Endothelial cell of umbilical vein (primary cell): ENCODE measurements at regions not wholly inside any gene's neighbourhood (a gene's known extent, or its start where the extent isn't known, plus 50 kb on each side); places are given as distances from the start of the nearest gene placed in this dataset.

Source experiments
- BruUV-seq: library from RNA; stranded (reverse); fragments of 400-500 nt; replicated peaks from 2 replicates; lab custom pipeline; 2021; lab: Mats Ljungman, UMichigan
- CTCF ChIA-PET: fragments of 300-600, 350-600 bp; sonication (Branson Sonifier 250); formaldehyde crosslinking; loops from one replicate; lab custom pipeline; 2021; ENCODE audit warnings: antibody characterized with exemption, inconsistent platforms; lab: Charles Lee
- POLR2A ChIA-PET: fragments of 300-600, 350-600 bp; sonication (Branson Sonifier 250); formaldehyde crosslinking; loops from one replicate; lab custom pipeline; 2021; ENCODE audit warnings: antibody characterized with exemption, inconsistent platforms; lab: Charles Lee
- DNase-seq: peaks from one replicate; pipeline ENCODE4 v3.0.0-alpha.2; 2011; ENCODE audit warnings: low read depth, low spot score
- FAIRE-seq: peaks from 2 replicates; lab custom pipeline; 2011; peaks lifted over from hg19 to GRCh38; lab: Jason Lieb, UNC
- H2AFZ ChIP-seq: 2 replicates; pipeline ENCODE4 v1.6.0; 2012; ENCODE audit warnings: low read depth, low read length, control low read depth, inconsistent platforms
- H3K27ac ChIP-seq: 2 replicates; pipeline ENCODE4 v1.5.1; 2011; ENCODE audit warnings: low read depth, mild to moderate bottlenecking, control low read depth, low read length, moderate library complexity; ENCODE audit not compliant: insufficient read depth
- H3K27me3 ChIP-seq, 2 experiments: 2 replicates each; pipeline versions ENCODE4 v1.6.0 to v1.6.1; 2011; ENCODE audit warnings: low read length in 2 of 2, mixed read lengths in 1 of 2; ENCODE audit not compliant: control insufficient read depth in 2 of 2, insufficient read depth in 2 of 2
- H3K36me3 ChIP-seq, 2 experiments: 2 replicates in 1 of 2; 3 replicates in 1 of 2; pipeline ENCODE4 v1.5.1; 2011; ENCODE audit warnings: low read length in 2 of 2, mild to moderate bottlenecking in 1 of 2, moderate library complexity in 1 of 2; ENCODE audit not compliant: control insufficient read depth in 2 of 2, insufficient read depth in 2 of 2; ENCODE audit errors: extremely low read depth in 1 of 2
- H3K4me1 ChIP-seq: 3 replicates; pipeline ENCODE4 v1.5.1; 2011; ENCODE audit warnings: mild to moderate bottlenecking, low read length; ENCODE audit not compliant: control insufficient read depth, insufficient read depth; ENCODE audit errors: extremely low read depth
- H3K4me2 ChIP-seq: 2 replicates; pipeline ENCODE4 v1.6.1; 2011; ENCODE audit warnings: low read length, control low read depth, mixed read lengths; ENCODE audit not compliant: insufficient read depth
- H3K4me3 ChIP-seq, 3 experiments: fragments of 200-600 bp in 1 of 3; sonication (generic), shearing (Covaris generic) in 1 of 3; replicated peaks in 1 of 3; 2 replicates each; pipeline ENCODE4 v1.5.1; 2011 to 2016; ENCODE audit warnings: control low read depth in 3 of 3, low read length in 3 of 3, mild to moderate bottlenecking in 2 of 3, inconsistent platforms in 1 of 3, low read depth in 1 of 3, moderate library complexity in 1 of 3; ENCODE audit not compliant: insufficient read depth in 1 of 3
- H3K79me2 ChIP-seq: 2 replicates; pipeline ENCODE4 v1.6.0; 2012; ENCODE audit warnings: low read length, inconsistent platforms; ENCODE audit not compliant: control insufficient read depth, insufficient read depth
- H3K9ac ChIP-seq: replicated peaks from 2 replicates; pipeline ENCODE3; 2011; ENCODE audit warnings: low read length, control low read depth; ENCODE audit not compliant: insufficient read depth; ENCODE audit errors: extremely low read depth
- H3K9me1 ChIP-seq: replicated peaks from 3 replicates; pipeline ENCODE4 v1.6.0; 2011; ENCODE audit warnings: mild to moderate bottlenecking, low read length; ENCODE audit not compliant: control insufficient read depth, insufficient read depth; ENCODE audit errors: extremely low read depth
- H3K9me3 ChIP-seq: replicated peaks from 2 replicates; pipeline ENCODE4 v1.5.1; 2012; ENCODE audit warnings: low read length, inconsistent platforms; ENCODE audit not compliant: control insufficient read depth, insufficient read depth
- H4K20me1 ChIP-seq: replicated peaks from 2 replicates; pipeline ENCODE3; 2011; ENCODE audit warnings: mild to moderate bottlenecking, low read length; ENCODE audit not compliant: control insufficient read depth, insufficient read depth; ENCODE audit errors: extremely low read depth
- CTCF ChIP-seq, 2 donors: IDR thresholded peaks; 1 replicate in 1 of 2; 2 replicates in 1 of 2; pipeline ENCODE4 v1.5.1; 2011; ENCODE audit warnings: low read length in 2 of 2, mild to moderate bottlenecking in 2 of 2, moderate library complexity in 2 of 2, control low read depth in 1 of 2, inconsistent platforms in 1 of 2, low read depth in 1 of 2; ENCODE audit not compliant: insufficient read depth in 1 of 2; ENCODE audit errors: extremely low read depth in 1 of 2
- EZH2 ChIP-seq: IDR thresholded peaks from 2 replicates; pipeline ENCODE4 v1.6.1; 2012; ENCODE audit warnings: borderline replicate concordance, low read depth, mild to moderate bottlenecking, moderate library complexity, low read length, inconsistent platforms; ENCODE audit not compliant: severe bottlenecking
- FOS ChIP-seq: IDR thresholded peaks from 2 replicates; pipeline ENCODE4 v1.6.1; 2011; ENCODE audit warnings: mild to moderate bottlenecking, low read length, moderate library complexity, borderline replicate concordance; ENCODE audit not compliant: insufficient read depth
- GATA2 ChIP-seq: IDR thresholded peaks from 2 replicates; pipeline ENCODE4 v1.7.0; 2011; ENCODE audit warnings: low read depth, mild to moderate bottlenecking, moderate library complexity, mixed read lengths, low read length; ENCODE audit not compliant: insufficient read length, insufficient read depth
- JUN ChIP-seq: IDR thresholded peaks from 2 replicates; pipeline ENCODE4 v1.6.1; 2011; ENCODE audit warnings: borderline replicate concordance, low read depth; ENCODE audit not compliant: insufficient read length, insufficient read depth
- MAX ChIP-seq: IDR thresholded peaks from 2 replicates; pipeline ENCODE4 v1.6.1; 2011; ENCODE audit not compliant: insufficient read depth, insufficient read length
- MYC ChIP-seq: IDR thresholded peaks from one replicate; pipeline ENCODE4 v1.6.1; 2011; ENCODE audit warnings: mild to moderate bottlenecking, low read depth, low read length
- POLR2A ChIP-seq: IDR thresholded peaks from 2 replicates; pipeline ENCODE4 v1.6.1; 2012; ENCODE audit warnings: low read depth, mild to moderate bottlenecking, control low read depth, low read length
- POLR2AphosphoS5 ChIP-seq: IDR thresholded peaks from 2 replicates; pipeline ENCODE4 v1.6.1; 2012; ENCODE audit warnings: low read depth, mild to moderate bottlenecking, control low read depth, low read length, moderate library complexity; ENCODE audit not compliant: insufficient read depth
- dilution Hi-C: fragments of 300-500 bp; cut with MboI; formaldehyde crosslinking; loops from one replicate; pipeline ENCODE4 v1.15.0; 2019; ENCODE audit warnings: low sequenced_read_pairs; ENCODE audit not compliant: extremely low pct_ligation_motif_present
- intact Hi-C: fragments of 100-400 bp; cut with micrococcal nuclease; formaldehyde crosslinking; loops from one replicate; pipeline ENCODE4 v1.10.0; 2022

GRCh38 chr2:102940684-102941083 lies 178.9 kb downstream of the TMEM182 start:
- H3K4me1 ChIP-seq = no peaks in the 10 kb centered on the region
- no peak overlapping the region for H3K4me2 ChIP-seq
- dilution Hi-C loops (no loop called here), intact Hi-C loops (no loop called here)
- H3K9me3 ChIP-seq = no peaks in the 10 kb centered on the region
- H3K27ac ChIP-seq = no peak overlapping the region
- no peaks in the 10 kb centered on the region for H3K27me3 ChIP-seq
- H3K79me2 ChIP-seq = no peaks in the 10 kb centered on the region
- H4K20me1 ChIP-seq = no peaks in the 10 kb centered on the region
- no peak overlapping the region for H2AFZ ChIP-seq
- H3K4me3 ChIP-seq = no peak overlapping the region
- no peaks in the 10 kb centered on the region for H3K36me3 ChIP-seq
- ChIA-PET CTCF (no interaction called here), POLR2A (no interaction called here)
- no peak for DNase-seq
- no peak overlapping the region for H3K9ac ChIP-seq
- BruUV-seq = no TSS peak
- no peak for TF ChIP-seq EZH2
- no peak for TF ChIP-seq JUN
- TF ChIP-seq GATA2 = no peak
- no peak for TF ChIP-seq CTCF (IDR thresholded peaks at IDR 0.05; ENCODE audit: extremely low read depth in 1 of 2, insufficient read depth in 1 of 2, low read depth in 1 of 2, low read length in 2 of 2)
- TF ChIP-seq POLR2A = no peak
- TF ChIP-seq MYC = no peak
- no peak for TF ChIP-seq MAX
- no peak for TF ChIP-seq FOS
- no peak for TF ChIP-seq POLR2AphosphoS5
- no peak for FAIRE-seq
- no peaks in the 10 kb centered on the region for H3K9me1 ChIP-seq
